SK-N-SH treated with all-trans-retinoic acid at 6 μM for 48 hours (cell line): ENCODE measurements at regions not wholly inside any gene's neighbourhood (a gene's known extent, or its start where the extent isn't known, plus 50 kb on each side); places are given as distances from the start of the nearest gene placed in this dataset.

Experiments used
- BACH2 ChIP-seq: fragments of 250-450 bp; sonication (Bioruptor Pico); IDR thresholded peaks from 2 replicates; pipeline ENCODE4 v1.9.0; 2021; ENCODE audit warnings: mild to moderate bottlenecking, borderline replicate concordance
- ISL1 ChIP-seq: fragments of 250-450 bp; sonication (Bioruptor Pico); IDR thresholded peaks from 2 replicates; pipeline ENCODE4 v2.1.2; 2022; ENCODE audit warnings: mild to moderate bottlenecking, moderate library complexity
- OSR1 ChIP-seq: fragments of 250-450 bp; sonication (Bioruptor Pico); IDR thresholded peaks from 2 replicates; pipeline ENCODE4 v1.8.0; 2022; ENCODE audit warnings: moderate library complexity, mild to moderate bottlenecking, inconsistent platforms
- PATZ1 ChIP-seq: fragments of 250-450 bp; sonication (Bioruptor Pico); IDR thresholded peaks from 2 replicates; pipeline ENCODE4 v1.8.0; 2020; ENCODE audit warnings: mild to moderate bottlenecking, moderate library complexity, borderline replicate concordance
- RARB ChIP-seq: fragments of 250-450 bp; sonication (Bioruptor Pico); IDR thresholded peaks from 2 replicates; pipeline ENCODE4 v1.8.0; 2021; ENCODE audit warnings: mild to moderate bottlenecking, moderate library complexity
- SNAI2 ChIP-seq: fragments of 250-450 bp; sonication (Bioruptor Pico); IDR thresholded peaks from 2 replicates; pipeline ENCODE4 v1.5.0; 2020; ENCODE audit warnings: mild to moderate bottlenecking, moderate library complexity
- TOX ChIP-seq: fragments of 250-450 bp; sonication (Bioruptor Pico); IDR thresholded peaks from 2 replicates; pipeline ENCODE4 v1.8.0; 2021; ENCODE audit warnings: mild to moderate bottlenecking, moderate library complexity, borderline replicate concordance
- TSHZ2 ChIP-seq: fragments of 250-450 bp; sonication (Bioruptor Pico); IDR thresholded peaks from 2 replicates; pipeline ENCODE4 v1.5.0; 2020; ENCODE audit warnings: mild to moderate bottlenecking, moderate library complexity
- ZC3H10 ChIP-seq: fragments of 250-450 bp; sonication (Bioruptor Pico); IDR thresholded peaks from 2 replicates; pipeline ENCODE4 v1.5.1; 2021; ENCODE audit warnings: mild to moderate bottlenecking, moderate library complexity
- ZFP3 ChIP-seq: fragments of 250-450 bp; sonication (Bioruptor Pico); IDR thresholded peaks from 2 replicates; pipeline ENCODE4 v1.5.0; 2020; ENCODE audit warnings: mild to moderate bottlenecking, moderate library complexity
- ZFP30 ChIP-seq: fragments of 450-650 bp; formaldehyde crosslinking; IDR thresholded peaks from 2 replicates; pipeline ENCODE4 v1.5.0; 2022; ENCODE audit warnings: mild to moderate bottlenecking, moderate library complexity
- ZNF70 ChIP-seq: fragments of 450-650 bp; formaldehyde crosslinking; IDR thresholded peaks from 2 replicates; pipeline ENCODE4 v1.5.0; 2020; ENCODE audit warnings: mild to moderate bottlenecking, moderate library complexity
- TF ChIP-seq, protein P1 (sequence below): fragments of 250-450 bp; sonication (Bioruptor Pico); IDR thresholded peaks from 2 replicates; pipeline ENCODE4 v1.5.1; 2020; ENCODE audit warnings: low read depth, mild to moderate bottlenecking, moderate library complexity
- TF ChIP-seq, protein P2 (sequence below): fragments of 250-450 bp; sonication (Bioruptor Pico); IDR thresholded peaks from 2 replicates; pipeline ENCODE4 v1.5.1; 2021; ENCODE audit warnings: mild to moderate bottlenecking, moderate library complexity

GRCh38 chr4:162443510-162443909, 279.7 kb upstream of the FSTL5 start:
- TF ChIP-seq ZFP30 (CRISPR knock-in tag), result no peak
- no peak for TF ChIP-seq ZFP3 (CRISPR knock-in tag)
- no peak for TF ChIP-seq ZNF70 (CRISPR knock-in tag)
- no peak for TF ChIP-seq OSR1 (CRISPR knock-in tag)
- no peak for TF ChIP-seq PATZ1 (CRISPR knock-in tag)
- TF ChIP-seq, protein P1, sequence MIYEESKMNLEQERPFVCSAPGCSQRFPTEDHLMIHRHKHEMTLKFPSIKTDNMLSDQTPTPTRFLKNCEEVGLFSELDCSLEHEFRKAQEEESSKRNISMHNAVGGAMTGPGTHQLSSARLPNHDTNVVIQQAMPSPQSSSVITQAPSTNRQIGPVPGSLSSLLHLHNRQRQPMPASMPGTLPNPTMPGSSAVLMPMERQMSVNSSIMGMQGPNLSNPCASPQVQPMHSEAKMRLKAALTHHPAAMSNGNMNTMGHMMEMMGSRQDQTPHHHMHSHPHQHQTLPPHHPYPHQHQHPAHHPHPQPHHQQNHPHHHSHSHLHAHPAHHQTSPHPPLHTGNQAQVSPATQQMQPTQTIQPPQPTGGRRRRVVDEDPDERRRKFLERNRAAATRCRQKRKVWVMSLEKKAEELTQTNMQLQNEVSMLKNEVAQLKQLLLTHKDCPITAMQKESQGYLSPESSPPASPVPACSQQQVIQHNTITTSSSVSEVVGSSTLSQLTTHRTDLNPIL (CRISPR knock-in tag), result no peak
- TF ChIP-seq, protein P2, sequence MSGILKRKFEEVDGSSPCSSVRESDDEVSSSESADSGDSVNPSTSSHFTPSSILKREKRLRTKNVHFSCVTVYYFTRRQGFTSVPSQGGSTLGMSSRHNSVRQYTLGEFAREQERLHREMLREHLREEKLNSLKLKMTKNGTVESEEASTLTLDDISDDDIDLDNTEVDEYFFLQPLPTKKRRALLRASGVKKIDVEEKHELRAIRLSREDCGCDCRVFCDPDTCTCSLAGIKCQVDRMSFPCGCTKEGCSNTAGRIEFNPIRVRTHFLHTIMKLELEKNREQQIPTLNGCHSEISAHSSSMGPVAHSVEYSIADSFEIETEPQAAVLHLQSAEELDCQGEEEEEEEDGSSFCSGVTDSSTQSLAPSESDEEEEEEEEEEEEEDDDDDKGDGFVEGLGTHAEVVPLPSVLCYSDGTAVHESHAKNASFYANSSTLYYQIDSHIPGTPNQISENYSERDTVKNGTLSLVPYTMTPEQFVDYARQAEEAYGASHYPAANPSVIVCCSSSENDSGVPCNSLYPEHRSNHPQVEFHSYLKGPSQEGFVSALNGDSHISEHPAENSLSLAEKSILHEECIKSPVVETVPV, result no peak
- no peak for TF ChIP-seq ISL1 (CRISPR knock-in tag)
- no peak for TF ChIP-seq TSHZ2 (CRISPR knock-in tag)
- TF ChIP-seq SNAI2, result no peak
- no peak for TF ChIP-seq RARB (CRISPR knock-in tag)
- no peak for TF ChIP-seq BACH2 (CRISPR knock-in tag)
- no peak for TF ChIP-seq TOX (CRISPR knock-in tag)
- no peak for TF ChIP-seq ZC3H10 (CRISPR knock-in tag)
